Endothelial cell of umbilical vein (primary cell): ENCODE measurements at regions not wholly inside any gene's neighbourhood (a gene's known extent, or its start where the extent isn't known, plus 50 kb on each side); places are given as distances from the start of the nearest gene placed in this dataset.

ENCODE experiments used
- BruUV-seq: library from RNA; stranded (reverse); fragments of 400-500 nt; replicated peaks from 2 replicates; lab custom pipeline; 2021; lab: Mats Ljungman, UMichigan
- CTCF ChIA-PET: fragments of 300-600, 350-600 bp; sonication (Branson Sonifier 250); formaldehyde crosslinking; loops from one replicate; lab custom pipeline; 2021; ENCODE audit warnings: antibody characterized with exemption, inconsistent platforms; lab: Charles Lee
- POLR2A ChIA-PET: fragments of 300-600, 350-600 bp; sonication (Branson Sonifier 250); formaldehyde crosslinking; loops from one replicate; lab custom pipeline; 2021; ENCODE audit warnings: antibody characterized with exemption, inconsistent platforms; lab: Charles Lee
- DNase-seq: peaks from one replicate; pipeline ENCODE4 v3.0.0-alpha.2; 2011; ENCODE audit warnings: low read depth, low spot score
- FAIRE-seq: peaks from 2 replicates; lab custom pipeline; 2011; peaks lifted over from hg19 to GRCh38; lab: Jason Lieb, UNC
- H2AFZ ChIP-seq: 2 replicates; pipeline ENCODE4 v1.6.0; 2012; ENCODE audit warnings: low read depth, low read length, control low read depth, inconsistent platforms
- H3K27ac ChIP-seq: 2 replicates; pipeline ENCODE4 v1.5.1; 2011; ENCODE audit warnings: low read depth, mild to moderate bottlenecking, control low read depth, low read length, moderate library complexity; ENCODE audit not compliant: insufficient read depth
- H3K27me3 ChIP-seq, 2 experiments: 2 replicates each; pipeline versions ENCODE4 v1.6.0 to v1.6.1; 2011; ENCODE audit warnings: low read length in 2 of 2, mixed read lengths in 1 of 2; ENCODE audit not compliant: control insufficient read depth in 2 of 2, insufficient read depth in 2 of 2
- H3K36me3 ChIP-seq, 2 experiments: 2 replicates in 1 of 2; 3 replicates in 1 of 2; pipeline ENCODE4 v1.5.1; 2011; ENCODE audit warnings: low read length in 2 of 2, mild to moderate bottlenecking in 1 of 2, moderate library complexity in 1 of 2; ENCODE audit not compliant: control insufficient read depth in 2 of 2, insufficient read depth in 2 of 2; ENCODE audit errors: extremely low read depth in 1 of 2
- H3K4me1 ChIP-seq: 3 replicates; pipeline ENCODE4 v1.5.1; 2011; ENCODE audit warnings: mild to moderate bottlenecking, low read length; ENCODE audit not compliant: control insufficient read depth, insufficient read depth; ENCODE audit errors: extremely low read depth
- H3K4me2 ChIP-seq: 2 replicates; pipeline ENCODE4 v1.6.1; 2011; ENCODE audit warnings: low read length, control low read depth, mixed read lengths; ENCODE audit not compliant: insufficient read depth
- H3K4me3 ChIP-seq, 3 experiments: fragments of 200-600 bp in 1 of 3; sonication (generic), shearing (Covaris generic) in 1 of 3; replicated peaks in 1 of 3; 2 replicates each; pipeline ENCODE4 v1.5.1; 2011 to 2016; ENCODE audit warnings: control low read depth in 3 of 3, low read length in 3 of 3, mild to moderate bottlenecking in 2 of 3, inconsistent platforms in 1 of 3, low read depth in 1 of 3, moderate library complexity in 1 of 3; ENCODE audit not compliant: insufficient read depth in 1 of 3
- H3K79me2 ChIP-seq: 2 replicates; pipeline ENCODE4 v1.6.0; 2012; ENCODE audit warnings: low read length, inconsistent platforms; ENCODE audit not compliant: control insufficient read depth, insufficient read depth
- H3K9ac ChIP-seq: replicated peaks from 2 replicates; pipeline ENCODE3; 2011; ENCODE audit warnings: low read length, control low read depth; ENCODE audit not compliant: insufficient read depth; ENCODE audit errors: extremely low read depth
- H3K9me1 ChIP-seq: replicated peaks from 3 replicates; pipeline ENCODE4 v1.6.0; 2011; ENCODE audit warnings: mild to moderate bottlenecking, low read length; ENCODE audit not compliant: control insufficient read depth, insufficient read depth; ENCODE audit errors: extremely low read depth
- H3K9me3 ChIP-seq: replicated peaks from 2 replicates; pipeline ENCODE4 v1.5.1; 2012; ENCODE audit warnings: low read length, inconsistent platforms; ENCODE audit not compliant: control insufficient read depth, insufficient read depth
- H4K20me1 ChIP-seq: replicated peaks from 2 replicates; pipeline ENCODE3; 2011; ENCODE audit warnings: mild to moderate bottlenecking, low read length; ENCODE audit not compliant: control insufficient read depth, insufficient read depth; ENCODE audit errors: extremely low read depth
- CTCF ChIP-seq, 2 donors: IDR thresholded peaks; 1 replicate in 1 of 2; 2 replicates in 1 of 2; pipeline ENCODE4 v1.5.1; 2011; ENCODE audit warnings: low read length in 2 of 2, mild to moderate bottlenecking in 2 of 2, moderate library complexity in 2 of 2, control low read depth in 1 of 2, inconsistent platforms in 1 of 2, low read depth in 1 of 2; ENCODE audit not compliant: insufficient read depth in 1 of 2; ENCODE audit errors: extremely low read depth in 1 of 2
- EZH2 ChIP-seq: IDR thresholded peaks from 2 replicates; pipeline ENCODE4 v1.6.1; 2012; ENCODE audit warnings: borderline replicate concordance, low read depth, mild to moderate bottlenecking, moderate library complexity, low read length, inconsistent platforms; ENCODE audit not compliant: severe bottlenecking
- FOS ChIP-seq: IDR thresholded peaks from 2 replicates; pipeline ENCODE4 v1.6.1; 2011; ENCODE audit warnings: mild to moderate bottlenecking, low read length, moderate library complexity, borderline replicate concordance; ENCODE audit not compliant: insufficient read depth
- GATA2 ChIP-seq: IDR thresholded peaks from 2 replicates; pipeline ENCODE4 v1.7.0; 2011; ENCODE audit warnings: low read depth, mild to moderate bottlenecking, moderate library complexity, mixed read lengths, low read length; ENCODE audit not compliant: insufficient read length, insufficient read depth
- JUN ChIP-seq: IDR thresholded peaks from 2 replicates; pipeline ENCODE4 v1.6.1; 2011; ENCODE audit warnings: borderline replicate concordance, low read depth; ENCODE audit not compliant: insufficient read length, insufficient read depth
- MAX ChIP-seq: IDR thresholded peaks from 2 replicates; pipeline ENCODE4 v1.6.1; 2011; ENCODE audit not compliant: insufficient read depth, insufficient read length
- MYC ChIP-seq: IDR thresholded peaks from one replicate; pipeline ENCODE4 v1.6.1; 2011; ENCODE audit warnings: mild to moderate bottlenecking, low read depth, low read length
- POLR2A ChIP-seq: IDR thresholded peaks from 2 replicates; pipeline ENCODE4 v1.6.1; 2012; ENCODE audit warnings: low read depth, mild to moderate bottlenecking, control low read depth, low read length
- POLR2AphosphoS5 ChIP-seq: IDR thresholded peaks from 2 replicates; pipeline ENCODE4 v1.6.1; 2012; ENCODE audit warnings: low read depth, mild to moderate bottlenecking, control low read depth, low read length, moderate library complexity; ENCODE audit not compliant: insufficient read depth
- dilution Hi-C: fragments of 300-500 bp; cut with MboI; formaldehyde crosslinking; loops from one replicate; pipeline ENCODE4 v1.15.0; 2019; ENCODE audit warnings: low sequenced_read_pairs; ENCODE audit not compliant: extremely low pct_ligation_motif_present
- intact Hi-C: fragments of 100-400 bp; cut with micrococcal nuclease; formaldehyde crosslinking; loops from one replicate; pipeline ENCODE4 v1.10.0; 2022

GRCh38 chr1:60922304-60922703, 160.1 kb upstream of the NFIA start:
- dilution Hi-C loops, result no loop called here
- FAIRE-seq (no peak), DNase-seq (no peak)

More at GRCh38 chr1:60922304-60922703, 160.1 kb upstream of the NFIA start:
- Histone ChIP-seq H3K9me1 (no peaks in the 10 kb centered on the region), H3K36me3 (no peaks in the 10 kb centered on the region), H3K79me2 (no peaks in the 10 kb centered on the region), H3K4me2 (no peak overlapping the region), H3K4me3 (no peak overlapping the region), H3K27ac (no peak overlapping the region), H2AFZ (no peak overlapping the region), H4K20me1 (no peaks in the 10 kb centered on the region), H3K9me3 (no peaks in the 10 kb centered on the region), H3K4me1 (peaks cover 10% of the 10 kb centered on the region), H3K27me3 (no peaks in the 10 kb centered on the region), H3K9ac (no peak overlapping the region)
- ChIA-PET POLR2A (no interaction called here), CTCF (no interaction called here)
- BruUV-seq, result no TSS peak
- intact Hi-C loops, result no loop called here
- TF ChIP-seq MAX (no peak), POLR2A (no peak), MYC (no peak), GATA2 (no peak), POLR2AphosphoS5 (no peak), JUN (no peak), EZH2 (no peak), FOS (no peak), CTCF (IDR thresholded peaks at IDR 0.05; ENCODE audit: extremely low read depth in 1 of 2, insufficient read depth in 1 of 2, low read depth in 1 of 2, low read length in 2 of 2) (no peak)
